Bronchial epithelial cell (primary cell): ENCODE measurements at regions not wholly inside any gene's neighbourhood (a gene's known extent, or its start where the extent isn't known, plus 50 kb on each side); places are given as distances from the start of the nearest gene placed in this dataset.

Experiments used
- DNase-seq: peaks from one replicate; pipeline ENCODE4 v3.0.0-alpha.2; 2010; ENCODE audit warnings: low read depth
- FAIRE-seq: peaks from 2 replicates; lab custom pipeline; 2011; peaks lifted over from hg19 to GRCh38; lab: Jason Lieb, UNC
- H3K27me3 ChIP-seq: 2 replicates; pipeline ENCODE4 v1.5.1; 2011; ENCODE audit warnings: low read length; ENCODE audit not compliant: control insufficient read depth, insufficient read depth
- H3K36me3 ChIP-seq: 2 replicates; pipeline ENCODE4 v1.5.1; 2011; ENCODE audit warnings: low read length; ENCODE audit not compliant: control insufficient read depth, insufficient read depth
- H3K4me3 ChIP-seq: 2 replicates; pipeline ENCODE4 v1.5.1; 2011; ENCODE audit warnings: mild to moderate bottlenecking, low read depth, low read length, control low read depth
- CTCF ChIP-seq: IDR thresholded peaks from 2 replicates; pipeline ENCODE4 v1.5.1; 2011; ENCODE audit warnings: mild to moderate bottlenecking, moderate library complexity, low read length, control low read depth, inconsistent platforms; ENCODE audit not compliant: insufficient read depth, severe bottlenecking

GRCh38 chr21:18970416-18970815 lies 566.8 kb upstream of the TMPRSS15 start:
- DNase-seq = no peak
- Histone ChIP-seq H3K4me3 (no peak overlapping the region), H3K27me3 (no peaks in the 10 kb centered on the region), H3K36me3 (no peaks in the 10 kb centered on the region)
- no peak for FAIRE-seq
- TF ChIP-seq CTCF = no peak

GRCh38 chr21:18970941-18971340 lies 567.4 kb upstream of the TMPRSS15 start:
- H3K27me3 ChIP-seq = no peaks in the 10 kb centered on the region
- H3K36me3 ChIP-seq = no peaks in the 10 kb centered on the region
- FAIRE-seq (no peak), DNase-seq (no peak)
- no peak for TF ChIP-seq CTCF
- no peak overlapping the region for H3K4me3 ChIP-seq

GRCh38 chr21:18985584-18985983 lies 582.0 kb upstream of the TMPRSS15 start:
- Histone ChIP-seq H3K4me3 (no peak overlapping the region), H3K27me3 (no peaks in the 10 kb centered on the region), H3K36me3 (no peaks in the 10 kb centered on the region)
- DNase-seq (no peak), FAIRE-seq (no peak)
- TF ChIP-seq CTCF = no peak

GRCh38 chr21:18986197-18986596 lies 582.6 kb upstream of the TMPRSS15 start:
- DNase-seq (no peak), FAIRE-seq (no peak)
- TF ChIP-seq CTCF = no peak
- Histone ChIP-seq H3K36me3 (no peaks in the 10 kb centered on the region), H3K27me3 (no peaks in the 10 kb centered on the region), H3K4me3 (no peak overlapping the region)

GRCh38 chr21:18987520-18988026 lies 584.0 kb upstream of the TMPRSS15 start:
- no peak for FAIRE-seq
- no peaks in the 10 kb centered on the region for H3K27me3 ChIP-seq
- DNase-seq = no peak
- H3K4me3 ChIP-seq = no peak overlapping the region
- H3K36me3 ChIP-seq = no peaks in the 10 kb centered on the region
- no peak for TF ChIP-seq CTCF

GRCh38 chr21:18989953-18990495 lies 586.4 kb upstream of the TMPRSS15 start:
- no peaks in the 10 kb centered on the region for H3K27me3 ChIP-seq
- no peak overlapping the region for H3K4me3 ChIP-seq
- no peak for TF ChIP-seq CTCF
- no peaks in the 10 kb centered on the region for H3K36me3 ChIP-seq
- no peak for FAIRE-seq
- no peak for DNase-seq
